ENCODE measurements at regions not wholly inside any gene's neighbourhood (a gene's known extent, or its start where the extent isn't known, plus 50 kb on each side); places are given as distances from the start of the nearest gene placed in this dataset.

GRCh38 chr11:92843455-92843854 is 126.0 kb upstream of the MTNR1B start:
- TF ChIP-seq, protein P1, sequence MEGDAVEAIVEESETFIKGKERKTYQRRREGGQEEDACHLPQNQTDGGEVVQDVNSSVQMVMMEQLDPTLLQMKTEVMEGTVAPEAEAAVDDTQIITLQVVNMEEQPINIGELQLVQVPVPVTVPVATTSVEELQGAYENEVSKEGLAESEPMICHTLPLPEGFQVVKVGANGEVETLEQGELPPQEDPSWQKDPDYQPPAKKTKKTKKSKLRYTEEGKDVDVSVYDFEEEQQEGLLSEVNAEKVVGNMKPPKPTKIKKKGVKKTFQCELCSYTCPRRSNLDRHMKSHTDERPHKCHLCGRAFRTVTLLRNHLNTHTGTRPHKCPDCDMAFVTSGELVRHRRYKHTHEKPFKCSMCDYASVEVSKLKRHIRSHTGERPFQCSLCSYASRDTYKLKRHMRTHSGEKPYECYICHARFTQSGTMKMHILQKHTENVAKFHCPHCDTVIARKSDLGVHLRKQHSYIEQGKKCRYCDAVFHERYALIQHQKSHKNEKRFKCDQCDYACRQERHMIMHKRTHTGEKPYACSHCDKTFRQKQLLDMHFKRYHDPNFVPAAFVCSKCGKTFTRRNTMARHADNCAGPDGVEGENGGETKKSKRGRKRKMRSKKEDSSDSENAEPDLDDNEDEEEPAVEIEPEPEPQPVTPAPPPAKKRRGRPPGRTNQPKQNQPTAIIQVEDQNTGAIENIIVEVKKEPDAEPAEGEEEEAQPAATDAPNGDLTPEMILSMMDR (IDR thresholded peaks at IDR 0.05) = no peak
- no peak for TF ChIP-seq POLR2A (IDR thresholded peaks at IDR 0.05)

All from esophagus squamous epithelium (tissue), 4 donors.